ENCODE measurements at regions not wholly inside any gene's neighbourhood (a gene's known extent, or its start where the extent isn't known, plus 50 kb on each side); places are given as distances from the start of the nearest gene placed in this dataset.

DNA sequence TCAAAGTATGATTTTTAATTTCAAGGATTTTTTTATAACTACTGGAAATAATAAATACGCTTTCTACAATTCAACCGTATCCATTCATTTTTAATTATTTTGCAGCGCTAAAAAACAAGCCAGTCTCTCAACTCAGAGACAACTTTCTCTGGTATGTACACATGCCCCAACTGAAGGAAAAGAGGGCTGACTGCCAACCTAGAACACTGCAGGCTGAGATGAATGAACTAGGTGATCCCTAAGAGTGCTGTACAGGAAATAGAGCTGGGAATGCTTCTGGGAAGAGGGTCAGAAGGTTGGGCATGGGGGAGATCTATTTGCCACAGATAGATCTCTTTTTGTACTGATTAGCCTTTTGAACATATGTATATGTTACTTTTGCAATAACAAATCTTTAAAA is 460.1 kb downstream of the NR4A2 start:
- Histone ChIP-seq H4K91ac (ENCODE audit: low read length) (no peak overlapping the region), H3K9ac (ENCODE audit: low read length) (no peak overlapping the region), H2BK12ac (ENCODE audit: low read length in 2 of 2) (no peak overlapping the region), H2BK15ac (ENCODE audit: low read depth, poor library complexity, severe bottlenecking) (no peak overlapping the region), H2AK5ac (ENCODE audit: low read length, severe bottlenecking) (no peak overlapping the region), H3K79me1 (replicated peaks; ENCODE audit: low read length, poor library complexity, severe bottlenecking) (no peaks in the 10 kb centered on the region), H3K4me2 (ENCODE audit: low read length, poor library complexity, severe bottlenecking) (no peak overlapping the region), H3K9me3 (ENCODE audit: control insufficient read depth, low read length) (peaks cover 17% of the 10 kb centered on the region), H3K23ac (ENCODE audit: low read length in 2 of 2) (no peak overlapping the region), H2BK5ac (ENCODE audit: low read depth, low read length, poor library complexity, severe bottlenecking) (no peak overlapping the region), H3K4me1 (ENCODE audit: control insufficient read depth, insufficient read depth, low read depth, low read length) (no peaks in the 10 kb centered on the region), H3K4ac (ENCODE audit: low read depth in 1 of 2, low read length in 2 of 2) (no peak overlapping the region), H4K8ac (ENCODE audit: low read length) (no peak overlapping the region), H3K18ac (ENCODE audit: low read depth in 1 of 2, low read length in 2 of 2) (no peak overlapping the region), H3K14ac (ENCODE audit: low read length in 2 of 2) (no peak overlapping the region), H3K36me3 (ENCODE audit: control insufficient read depth in 1 of 2, insufficient read depth in 2 of 2, low read depth in 1 of 2, low read length in 2 of 2) (no peaks in the 10 kb centered on the region), H3K27ac (ENCODE audit: low read length, poor library complexity, severe bottlenecking) (no peak overlapping the region), H2AFZ (ENCODE audit: low read depth, low read length) (no peak overlapping the region), H3K4me3 (ENCODE audit: insufficient read depth in 1 of 2, low read depth in 1 of 2, low read length in 2 of 2) (no peak overlapping the region), H3K27me3 (ENCODE audit: control insufficient read depth in 1 of 2, insufficient read depth in 1 of 2, low read length in 2 of 2) (no peaks in the 10 kb centered on the region), H2BK120ac (ENCODE audit: low read depth, low read length) (no peak overlapping the region)
- DNase-seq = no peak
- WGBS = 98% methylated on average over 3 of the region's 3 CpGs

DNA sequence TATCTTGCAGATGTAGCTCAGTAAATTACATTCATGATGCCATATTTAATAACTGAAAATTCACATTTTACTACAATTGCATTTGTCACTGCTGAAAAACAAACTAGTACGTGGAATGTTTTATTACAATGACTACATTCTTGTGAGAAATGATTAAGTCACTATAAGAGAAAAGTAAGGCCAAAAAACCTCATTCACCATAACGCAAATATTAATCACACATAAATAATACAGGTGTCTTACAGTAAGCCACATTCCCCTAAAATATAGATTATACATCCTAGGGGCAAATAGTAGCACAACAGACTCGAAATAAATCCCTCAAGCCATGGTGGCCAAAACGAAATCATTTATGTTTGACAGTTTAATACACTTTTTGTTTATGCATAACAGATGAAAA is 460.6 kb downstream of the NR4A2 start:
- H3K4ac ChIP-seq (ENCODE audit: low read depth in 1 of 2, low read length in 2 of 2) = no peak overlapping the region
- no peak overlapping the region for H4K91ac ChIP-seq (ENCODE audit: low read length)
- H3K9ac ChIP-seq (ENCODE audit: low read length) = no peak overlapping the region
- no peaks in the 10 kb centered on the region for H3K36me3 ChIP-seq (ENCODE audit: control insufficient read depth in 1 of 2, insufficient read depth in 2 of 2, low read depth in 1 of 2, low read length in 2 of 2)
- no peak for DNase-seq
- no peak overlapping the region for H2BK5ac ChIP-seq (ENCODE audit: low read depth, low read length, poor library complexity, severe bottlenecking)
- no peak overlapping the region for H3K23ac ChIP-seq (ENCODE audit: low read length in 2 of 2)
- no peak overlapping the region for H2AK5ac ChIP-seq (ENCODE audit: low read length, severe bottlenecking)
- H2AFZ ChIP-seq (ENCODE audit: low read depth, low read length) = no peak overlapping the region
- no peak overlapping the region for H2BK12ac ChIP-seq (ENCODE audit: low read length in 2 of 2)
- no peaks in the 10 kb centered on the region for H3K4me1 ChIP-seq (ENCODE audit: control insufficient read depth, insufficient read depth, low read depth, low read length)
- H3K27me3 ChIP-seq (ENCODE audit: control insufficient read depth in 1 of 2, insufficient read depth in 1 of 2, low read length in 2 of 2) = no peaks in the 10 kb centered on the region
- H3K9me3 ChIP-seq (ENCODE audit: control insufficient read depth, low read length) = peaks cover 17% of the 10 kb centered on the region
- H3K79me1 ChIP-seq (replicated peaks; ENCODE audit: low read length, poor library complexity, severe bottlenecking) = no peaks in the 10 kb centered on the region
- H4K8ac ChIP-seq (ENCODE audit: low read length) = no peak overlapping the region
- no peak overlapping the region for H3K18ac ChIP-seq (ENCODE audit: low read depth in 1 of 2, low read length in 2 of 2)
- no peak overlapping the region for H3K27ac ChIP-seq (ENCODE audit: low read length, poor library complexity, severe bottlenecking)
- no peak overlapping the region for H2BK15ac ChIP-seq (ENCODE audit: low read depth, poor library complexity, severe bottlenecking)
- 100% methylated on average over 1 of the region's 4 CpGs for WGBS
- no peak overlapping the region for H3K14ac ChIP-seq (ENCODE audit: low read length in 2 of 2)
- no peak overlapping the region for H2BK120ac ChIP-seq (ENCODE audit: low read depth, low read length)
- H3K4me3 ChIP-seq (ENCODE audit: insufficient read depth in 1 of 2, low read depth in 1 of 2, low read length in 2 of 2) = no peak overlapping the region
- no peak overlapping the region for H3K4me2 ChIP-seq (ENCODE audit: low read length, poor library complexity, severe bottlenecking)

DNA sequence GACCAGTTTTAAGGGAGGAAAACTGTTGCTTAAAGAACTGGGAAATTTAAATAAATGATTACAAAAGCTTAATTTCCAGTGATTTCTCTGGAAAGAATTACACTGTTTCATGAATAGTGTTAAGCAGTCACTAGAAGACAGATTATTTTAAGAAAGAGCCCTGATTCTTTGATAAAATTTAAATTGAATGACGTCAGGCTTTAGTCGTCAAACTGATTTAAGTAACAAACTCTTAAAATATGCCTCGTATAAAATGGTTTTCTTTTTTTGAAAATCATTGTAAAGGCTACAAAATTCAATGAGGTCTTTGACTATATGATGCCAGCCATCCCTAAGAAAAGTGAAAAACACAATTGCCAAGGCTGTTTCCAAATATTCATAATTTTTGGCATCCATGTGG is 465.0 kb downstream of the NR4A2 start:
- H2BK5ac ChIP-seq (ENCODE audit: low read depth, low read length, poor library complexity, severe bottlenecking) = no peak overlapping the region
- H3K4ac ChIP-seq (ENCODE audit: low read depth in 1 of 2, low read length in 2 of 2) = no peak overlapping the region
- H3K36me3 ChIP-seq (ENCODE audit: control insufficient read depth in 1 of 2, insufficient read depth in 2 of 2, low read depth in 1 of 2, low read length in 2 of 2) = no peaks in the 10 kb centered on the region
- H3K14ac ChIP-seq (ENCODE audit: low read length in 2 of 2) = no peak overlapping the region
- H2BK12ac ChIP-seq (ENCODE audit: low read length in 2 of 2) = no peak overlapping the region
- H4K91ac ChIP-seq (ENCODE audit: low read length) = no peak overlapping the region
- no peak overlapping the region for H3K27ac ChIP-seq (ENCODE audit: low read length, poor library complexity, severe bottlenecking)
- H3K27me3 ChIP-seq (ENCODE audit: control insufficient read depth in 1 of 2, insufficient read depth in 1 of 2, low read length in 2 of 2) = no peaks in the 10 kb centered on the region
- H3K9ac ChIP-seq (ENCODE audit: low read length) = no peak overlapping the region
- H2AK5ac ChIP-seq (ENCODE audit: low read length, severe bottlenecking) = no peak overlapping the region
- H3K4me2 ChIP-seq (ENCODE audit: low read length, poor library complexity, severe bottlenecking) = no peak overlapping the region
- no peak overlapping the region for H2AFZ ChIP-seq (ENCODE audit: low read depth, low read length)
- H4K8ac ChIP-seq (ENCODE audit: low read length) = no peak overlapping the region
- WGBS = no CpG with 5 or more reads among the region's 3 CpGs
- no peaks in the 10 kb centered on the region for H3K9me3 ChIP-seq (ENCODE audit: control insufficient read depth, low read length)
- H3K18ac ChIP-seq (ENCODE audit: low read depth in 1 of 2, low read length in 2 of 2) = no peak overlapping the region
- H2BK120ac ChIP-seq (ENCODE audit: low read depth, low read length) = no peak overlapping the region
- no peak overlapping the region for H3K4me3 ChIP-seq (ENCODE audit: insufficient read depth in 1 of 2, low read depth in 1 of 2, low read length in 2 of 2)
- DNase-seq = no peak
- no peaks in the 10 kb centered on the region for H3K79me1 ChIP-seq (replicated peaks; ENCODE audit: low read length, poor library complexity, severe bottlenecking)
- H3K4me1 ChIP-seq (ENCODE audit: control insufficient read depth, insufficient read depth, low read depth, low read length) = no peaks in the 10 kb centered on the region
- H2BK15ac ChIP-seq (ENCODE audit: low read depth, poor library complexity, severe bottlenecking) = no peak overlapping the region
- no peak overlapping the region for H3K23ac ChIP-seq (ENCODE audit: low read length in 2 of 2)

DNA sequence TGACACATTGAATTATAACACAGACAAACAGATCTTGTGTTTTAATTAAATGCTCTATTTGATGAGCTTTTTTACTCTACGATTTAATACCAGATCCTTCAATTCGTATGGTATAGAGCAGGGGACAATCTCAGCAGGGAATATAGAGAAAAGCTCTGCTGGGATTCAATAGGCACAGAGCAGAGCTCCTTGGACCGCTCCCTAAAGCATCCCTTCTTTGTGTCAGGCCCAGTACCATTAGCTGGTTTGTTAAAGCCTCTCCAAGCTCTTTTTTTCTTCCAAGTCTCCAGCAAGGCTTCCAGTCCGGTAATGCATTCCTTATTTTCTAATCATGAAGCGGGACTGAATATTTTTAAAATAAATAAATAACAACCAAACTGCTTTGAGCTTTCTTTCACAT is 466.0 kb downstream of the NR4A2 start:
- no peak overlapping the region for H3K27ac ChIP-seq (ENCODE audit: low read length, poor library complexity, severe bottlenecking)
- H3K9ac ChIP-seq (ENCODE audit: low read length) = no peak overlapping the region
- no peak overlapping the region for H3K23ac ChIP-seq (ENCODE audit: low read length in 2 of 2)
- H3K9me3 ChIP-seq (ENCODE audit: control insufficient read depth, low read length) = no peaks in the 10 kb centered on the region
- no peak overlapping the region for H4K8ac ChIP-seq (ENCODE audit: low read length)
- H2AK5ac ChIP-seq (ENCODE audit: low read length, severe bottlenecking) = no peak overlapping the region
- no peak overlapping the region for H3K4me3 ChIP-seq (ENCODE audit: insufficient read depth in 1 of 2, low read depth in 1 of 2, low read length in 2 of 2)
- H2AFZ ChIP-seq (ENCODE audit: low read depth, low read length) = no peak overlapping the region
- H4K91ac ChIP-seq (ENCODE audit: low read length) = no peak overlapping the region
- no peak overlapping the region for H3K4me2 ChIP-seq (ENCODE audit: low read length, poor library complexity, severe bottlenecking)
- no peak overlapping the region for H2BK120ac ChIP-seq (ENCODE audit: low read depth, low read length)
- H3K14ac ChIP-seq (ENCODE audit: low read length in 2 of 2) = no peak overlapping the region
- H3K27me3 ChIP-seq (ENCODE audit: control insufficient read depth in 1 of 2, insufficient read depth in 1 of 2, low read length in 2 of 2) = no peaks in the 10 kb centered on the region
- WGBS = 69% methylated on average over 5 of the region's 5 CpGs
- no peaks in the 10 kb centered on the region for H3K79me1 ChIP-seq (replicated peaks; ENCODE audit: low read length, poor library complexity, severe bottlenecking)
- H3K4ac ChIP-seq (ENCODE audit: low read depth in 1 of 2, low read length in 2 of 2) = no peak overlapping the region
- no peak overlapping the region for H2BK15ac ChIP-seq (ENCODE audit: low read depth, poor library complexity, severe bottlenecking)
- H3K36me3 ChIP-seq (ENCODE audit: control insufficient read depth in 1 of 2, insufficient read depth in 2 of 2, low read depth in 1 of 2, low read length in 2 of 2) = no peaks in the 10 kb centered on the region
- no peak overlapping the region for H2BK5ac ChIP-seq (ENCODE audit: low read depth, low read length, poor library complexity, severe bottlenecking)
- DNase-seq = no peak
- no peak overlapping the region for H3K18ac ChIP-seq (ENCODE audit: low read depth in 1 of 2, low read length in 2 of 2)
- H3K4me1 ChIP-seq (ENCODE audit: control insufficient read depth, insufficient read depth, low read depth, low read length) = no peaks in the 10 kb centered on the region
- H2BK12ac ChIP-seq (ENCODE audit: low read length in 2 of 2) = no peak overlapping the region
